Coronary artery (tissue), 2 donors: ENCODE measurements at regions not wholly inside any gene's neighbourhood (a gene's known extent, or its start where the extent isn't known, plus 50 kb on each side); places are given as distances from the start of the nearest gene placed in this dataset.
"Not testable (repeated sequence)": the region's sequence is repeated elsewhere in the genome, so short reads cannot be mapped to it uniquely, and the experiment has no call there.

Source experiments
- DNase-seq: peaks from one replicate; pipeline ENCODE4 v3.0.0-alpha.2; 2017; ENCODE audit warnings: low spot score
- H3K27ac ChIP-seq, 2 donors: fragments of 200-600 bp; sonication (generic); one replicate each; pipeline ENCODE4 v1.5.1; 2016 to 2019
- H3K4me3 ChIP-seq: fragments of 200-600 bp; sonication (generic); 2 replicates; pipeline ENCODE4 v1.5.1; 2016; ENCODE audit warnings: mild to moderate bottlenecking, moderate library complexity
- TF ChIP-seq, protein P1 (sequence below): fragments of 200-600 bp; sonication (generic); IDR thresholded peaks from one replicate; pipeline ENCODE4 v1.5.1; 2019; ENCODE audit warnings: antibody characterized with exemption

DNA sequence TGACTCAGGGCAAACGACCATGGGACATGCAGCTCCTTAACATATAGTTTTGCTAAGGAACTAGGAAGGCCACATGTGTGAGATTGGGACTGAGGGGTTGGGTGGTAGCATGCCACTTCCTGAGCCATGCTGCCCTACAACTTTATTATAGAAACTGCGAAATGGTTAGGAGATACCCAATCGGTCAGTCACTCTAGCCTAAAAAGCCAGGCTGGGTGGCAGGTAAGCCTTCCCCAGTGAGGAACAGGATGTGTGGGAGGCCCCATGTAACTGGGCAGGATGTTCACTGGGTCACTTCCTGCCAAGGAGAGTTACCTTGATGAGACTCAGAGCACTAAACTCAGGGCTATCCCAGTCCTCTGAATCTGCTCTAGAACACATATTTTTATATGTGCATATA lies 123.5 kb downstream of the MAP3K7 start:
- Histone ChIP-seq H3K4me3 (no peak overlapping the region), H3K27ac (no peak overlapping the region)
- no peak for DNase-seq
- TF ChIP-seq, protein P1, sequence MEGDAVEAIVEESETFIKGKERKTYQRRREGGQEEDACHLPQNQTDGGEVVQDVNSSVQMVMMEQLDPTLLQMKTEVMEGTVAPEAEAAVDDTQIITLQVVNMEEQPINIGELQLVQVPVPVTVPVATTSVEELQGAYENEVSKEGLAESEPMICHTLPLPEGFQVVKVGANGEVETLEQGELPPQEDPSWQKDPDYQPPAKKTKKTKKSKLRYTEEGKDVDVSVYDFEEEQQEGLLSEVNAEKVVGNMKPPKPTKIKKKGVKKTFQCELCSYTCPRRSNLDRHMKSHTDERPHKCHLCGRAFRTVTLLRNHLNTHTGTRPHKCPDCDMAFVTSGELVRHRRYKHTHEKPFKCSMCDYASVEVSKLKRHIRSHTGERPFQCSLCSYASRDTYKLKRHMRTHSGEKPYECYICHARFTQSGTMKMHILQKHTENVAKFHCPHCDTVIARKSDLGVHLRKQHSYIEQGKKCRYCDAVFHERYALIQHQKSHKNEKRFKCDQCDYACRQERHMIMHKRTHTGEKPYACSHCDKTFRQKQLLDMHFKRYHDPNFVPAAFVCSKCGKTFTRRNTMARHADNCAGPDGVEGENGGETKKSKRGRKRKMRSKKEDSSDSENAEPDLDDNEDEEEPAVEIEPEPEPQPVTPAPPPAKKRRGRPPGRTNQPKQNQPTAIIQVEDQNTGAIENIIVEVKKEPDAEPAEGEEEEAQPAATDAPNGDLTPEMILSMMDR = no peak

DNA sequence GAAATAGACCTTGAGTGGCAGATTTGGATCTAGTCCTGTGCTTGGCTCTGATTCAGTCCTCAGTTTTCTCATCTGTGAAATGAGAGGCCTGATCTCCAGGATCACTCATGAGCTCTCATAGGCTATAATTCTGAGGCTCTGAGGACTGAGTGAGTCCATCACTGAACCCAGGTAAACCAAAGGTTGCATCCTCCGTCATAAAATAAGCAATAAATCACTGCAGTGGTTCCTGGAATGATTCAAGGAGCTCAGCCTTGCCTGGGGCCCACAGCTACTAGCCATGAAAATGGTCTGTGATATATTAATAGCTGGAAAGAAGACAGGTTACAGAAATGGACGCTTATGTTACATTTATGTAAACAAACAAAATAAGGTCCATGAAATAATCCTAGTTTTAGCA lies 124.8 kb downstream of the MAP3K7 start:
- TF ChIP-seq, protein P1 = no peak
- no peak overlapping the region for H3K27ac ChIP-seq
- no peak overlapping the region for H3K4me3 ChIP-seq
- DNase-seq = no peak

DNA sequence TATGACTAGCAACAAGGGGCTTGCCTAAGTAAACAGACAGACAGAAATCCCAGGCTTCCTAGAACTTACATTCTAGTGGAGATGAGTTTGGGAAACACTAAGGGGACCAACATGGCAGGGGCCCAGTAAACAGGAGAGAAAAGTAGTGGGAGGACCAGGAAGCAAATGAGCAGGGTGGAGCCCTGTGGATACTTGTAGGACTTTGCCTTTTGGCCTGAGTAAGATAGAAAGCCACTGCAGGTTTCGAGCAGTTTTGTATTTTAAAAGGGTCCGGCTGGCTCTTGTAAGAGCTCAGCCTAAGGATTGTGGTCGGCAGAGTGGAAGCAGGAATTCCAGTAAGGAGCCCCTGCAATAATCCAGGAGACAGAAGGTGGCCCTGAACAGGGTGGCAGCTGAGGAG lies 125.5 kb downstream of the MAP3K7 start:
- Histone ChIP-seq H3K4me3 (no peak overlapping the region), H3K27ac (no peak overlapping the region)
- TF ChIP-seq, protein P1 = no peak
- no peak for DNase-seq

DNA sequence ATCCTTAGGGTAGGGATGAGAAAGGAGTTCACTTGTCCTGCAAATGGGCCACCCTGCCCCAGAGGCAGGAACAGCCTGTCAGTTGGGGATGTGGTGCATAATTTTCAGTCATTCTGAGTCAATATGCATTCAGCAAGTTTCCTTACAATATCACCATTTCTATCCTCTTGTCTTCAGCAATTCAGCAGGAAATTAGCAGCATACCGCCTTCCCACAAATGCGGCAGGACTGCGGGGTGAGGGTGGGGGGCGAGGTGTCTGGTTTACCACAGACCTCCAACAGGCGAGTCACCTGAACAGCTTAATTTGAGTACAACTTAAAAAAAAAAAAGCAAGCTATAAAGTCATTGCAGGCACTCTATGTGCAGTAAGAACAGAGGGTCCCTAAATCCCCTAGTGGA lies 126.8 kb downstream of the MAP3K7 start:
- H3K4me3 ChIP-seq = no peak overlapping the region
- H3K27ac ChIP-seq = no peak overlapping the region
- no peak for DNase-seq
- TF ChIP-seq, protein P1 = no peak

DNA sequence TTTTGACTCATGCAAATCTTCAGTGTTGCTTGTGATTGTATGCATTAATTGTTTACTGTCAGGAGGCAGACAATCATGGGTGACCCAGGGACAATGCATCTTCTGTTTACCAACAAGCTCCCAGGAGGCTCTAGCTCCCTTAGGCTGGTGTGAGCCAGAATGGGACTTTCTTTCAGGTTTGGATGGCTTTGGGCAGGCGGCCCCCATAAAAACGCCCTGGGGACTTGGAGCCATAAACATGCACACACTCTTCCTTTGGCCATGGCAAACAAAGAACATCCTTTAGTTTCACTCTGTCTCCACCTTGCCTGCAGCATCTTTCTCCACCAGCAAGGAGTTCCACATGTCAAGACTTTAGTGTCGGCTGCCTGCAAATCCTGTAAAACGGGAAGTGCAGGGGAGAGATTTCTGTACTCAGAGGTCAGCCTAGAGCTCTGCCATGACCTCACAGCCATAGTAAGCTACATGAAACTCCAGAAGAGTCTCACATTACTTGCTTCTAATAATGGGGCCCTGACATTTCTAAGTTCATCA lies 127.6 kb downstream of the MAP3K7 start:
- TF ChIP-seq, protein P1 = no peak
- Histone ChIP-seq H3K27ac (no peak overlapping the region), H3K4me3 (no peak overlapping the region)
- no peak for DNase-seq

DNA sequence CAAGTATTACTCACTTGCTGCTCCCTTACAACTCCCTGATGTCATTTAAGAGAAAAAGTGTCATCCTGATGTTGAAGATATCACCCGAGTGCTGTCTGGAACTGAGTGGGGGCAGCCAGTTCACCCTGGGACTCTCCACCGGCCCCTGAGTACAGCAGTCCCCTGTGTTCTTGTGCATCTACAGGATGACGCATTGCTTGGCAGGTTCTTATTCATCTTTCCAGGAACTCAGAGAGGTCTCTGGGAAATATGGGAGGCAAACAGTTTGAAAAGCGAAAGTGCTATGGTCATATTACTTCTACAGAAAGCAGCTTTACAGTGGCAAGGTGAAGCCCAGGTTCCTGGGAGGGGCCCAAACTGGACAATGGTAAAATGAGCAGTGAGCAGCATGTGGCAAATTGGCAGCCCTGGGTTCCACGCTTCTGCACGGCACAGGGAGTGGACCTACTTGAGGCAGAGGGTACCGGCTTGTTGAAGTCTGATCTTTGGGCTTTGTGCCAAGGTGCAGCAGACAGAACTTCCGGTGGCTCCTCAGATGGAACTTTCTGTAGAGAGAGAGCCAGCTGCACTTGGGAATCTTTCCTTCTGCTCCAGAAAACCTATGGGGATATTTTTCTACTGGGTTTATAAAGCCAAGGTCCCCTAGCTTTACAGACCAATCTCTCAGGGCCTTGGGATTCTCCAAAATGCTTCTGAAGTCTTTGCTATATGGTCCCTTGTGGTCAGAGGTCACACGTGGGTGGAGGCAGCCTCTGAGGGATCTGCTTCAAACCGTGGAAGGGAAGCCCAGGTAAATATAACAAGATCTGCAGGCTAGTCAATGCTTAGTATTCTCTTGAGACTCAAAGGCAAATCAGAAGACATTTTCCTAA lies 128.3 kb downstream of the MAP3K7 start:
- TF ChIP-seq, protein P1 = no peak
- H3K27ac ChIP-seq = no peak overlapping the region
- no peak overlapping the region for H3K4me3 ChIP-seq
- no peak for DNase-seq

DNA sequence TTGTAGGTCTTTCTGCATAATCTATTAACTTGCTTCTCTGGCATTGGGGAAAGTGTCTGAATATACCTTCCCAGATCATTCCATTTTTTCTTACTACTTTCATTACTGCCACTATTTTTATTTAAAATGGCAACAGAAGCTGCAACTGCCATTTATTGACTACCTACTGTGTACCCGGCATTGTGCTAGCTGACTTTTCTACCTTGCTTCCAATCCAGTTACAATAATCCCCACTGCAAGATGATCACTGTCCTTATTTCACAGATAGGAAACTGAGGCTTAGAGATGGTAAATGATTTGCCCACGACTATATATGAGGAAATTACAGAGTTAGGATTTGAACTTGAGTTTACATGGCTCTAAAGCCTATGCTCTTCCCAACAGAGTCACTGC lies 129.0 kb downstream of the MAP3K7 start:
- no peak overlapping the region for H3K27ac ChIP-seq
- TF ChIP-seq, protein P1 = no peak
- no peak overlapping the region for H3K4me3 ChIP-seq
- DNase-seq = no peak

DNA sequence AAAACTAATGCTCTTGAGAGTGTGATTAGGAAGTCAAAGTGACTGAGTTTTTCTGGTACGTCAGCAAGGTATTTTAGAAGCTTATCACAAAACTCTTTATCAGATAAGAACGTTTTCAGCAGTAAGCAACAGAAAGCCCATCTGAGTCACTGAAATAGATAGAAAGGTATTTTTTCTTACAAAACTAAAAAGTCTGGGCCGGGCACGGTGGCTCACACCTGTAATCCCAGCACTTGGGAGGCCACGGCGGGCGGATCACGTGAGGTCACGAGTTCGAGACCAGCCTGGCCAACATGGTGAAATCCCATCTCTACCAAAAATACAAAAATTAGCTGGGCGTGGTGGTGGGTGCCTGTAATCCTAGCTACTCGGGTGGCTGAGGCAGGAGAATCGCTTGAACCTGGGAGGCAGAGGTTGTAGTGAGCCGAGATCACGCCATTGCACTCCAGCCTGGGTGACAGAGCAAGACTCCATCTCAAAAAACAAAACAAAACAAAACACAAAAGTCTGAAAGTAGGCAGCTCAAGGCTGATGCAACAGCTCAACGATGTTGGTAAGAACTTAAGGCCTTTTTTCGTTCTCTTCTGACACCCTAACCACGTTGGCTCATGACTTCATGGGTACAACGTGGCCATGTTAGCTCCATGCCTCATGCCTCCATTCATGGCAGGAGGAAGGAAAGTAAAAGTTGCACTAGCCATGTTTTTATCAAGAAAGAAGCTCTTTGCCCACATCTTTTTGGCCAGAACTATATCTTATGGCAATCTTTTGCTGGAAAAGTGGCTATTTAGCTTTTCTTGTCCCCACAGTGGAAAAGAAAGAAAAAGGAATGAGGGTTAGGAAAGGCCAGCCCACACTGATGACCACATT lies 129.6 kb downstream of the MAP3K7 start:
- H3K4me3 ChIP-seq, DNase-seq, H3K27ac ChIP-seq: not testable (repeated sequence)
